Heart right ventricle (tissue), 16 donors: ENCODE measurements at regions not wholly inside any gene's neighbourhood (a gene's known extent, or its start where the extent isn't known, plus 50 kb on each side); places are given as distances from the start of the nearest gene placed in this dataset.

Experiments
- ATAC-seq, 8 donors: fragments of 200-7000 bp; cut with Tn5 transposase; one replicate each; pipeline ENCODE4 v1.9.1; 2020; ENCODE audit warnings: mild to moderate bottlenecking in 8 of 8, moderate library complexity in 8 of 8, moderate number of reproducible peaks in 1 of 8
- DNase-seq, 2 donors: peaks; one replicate each; pipeline ENCODE4 v3.0.0-alpha.2; 2020
- H3K27ac ChIP-seq, 10 donors: fragments of 200-600 bp; sonication (generic) in 2 of 10; one replicate each; pipeline versions ENCODE4 v1.5.0 to v1.8.0; 2020 to 2022; ENCODE audit warnings: mild to moderate bottlenecking in 3 of 10
- H3K27me3 ChIP-seq, 7 donors: fragments of 200-600 bp; one replicate each; pipeline ENCODE4 v1.8.0; 2021 to 2022; ENCODE audit warnings: mild to moderate bottlenecking in 2 of 7
- H3K36me3 ChIP-seq, 9 donors: fragments of 200-600 bp; sonication (generic) in 1 of 9; one replicate each; pipeline versions ENCODE4 v1.5.0 to v1.8.0; 2020 to 2022; ENCODE audit warnings: mild to moderate bottlenecking in 2 of 9
- H3K4me1 ChIP-seq, 9 donors: fragments of 200-600 bp; sonication (generic) in 1 of 9; one replicate each; pipeline versions ENCODE4 v1.5.0 to v1.8.0; 2020 to 2022; ENCODE audit warnings: mild to moderate bottlenecking in 4 of 9
- H3K4me3 ChIP-seq, 10 donors: fragments of 200-600 bp; sonication (generic) in 2 of 10; one replicate each; pipeline versions ENCODE4 v1.5.0 to v1.8.0; 2020 to 2022; ENCODE audit warnings: mild to moderate bottlenecking in 7 of 10, moderate library complexity in 2 of 10
- H3K9me3 ChIP-seq, 11 donors: fragments of 200-600 bp in 10 of 11; sonication (generic) in 2 of 11; one replicate each; pipeline versions ENCODE4 v1.5.0 to v1.8.0; 2013 to 2022; ENCODE audit warnings: mild to moderate bottlenecking in 2 of 11, control low read depth in 1 of 11, moderate library complexity in 1 of 11
- CTCF ChIP-seq, 9 donors: fragments of 200-600 bp; sonication (generic) in 2 of 9; IDR thresholded peaks; one replicate each; pipeline versions ENCODE4 v1.5.0 to v1.8.0; 2021 to 2022; ENCODE audit warnings: antibody characterized with exemption in 9 of 9, mild to moderate bottlenecking in 5 of 9, moderate library complexity in 1 of 9
- WGBS, 2 donors: extraction: QIAGEN DNeasy Blood & Tissue Kit; methylation state at CpG; one replicate each; pipeline ENCODE4 v1.1.7; 2013; ENCODE audit warnings: inconsistent platforms in 1 of 2; 5-methylcytosine and 5-hydroxymethylcytosine counted together
- intact Hi-C, 10 donors: fragments of 100-400 bp; cut with DNase I; formaldehyde crosslinking; loops; one replicate each; pipeline versions ENCODE4 v1.11.1 to v1.14.2; 2022
- donor health status: Arrhythmogenic right ventricular cardiomyopathy.
- donor health status: ischemic (EF 13 %, LVEDD 7.1; RV severe dilation, severe dysfunction).
- donor health status: healthy with polysubstance abuse.
- donor health status: DM: no; HTN: yes; CAD: no.
- donor health status: DM: no; HTN: no; CAD: no.
- donor health status: ischemic (EF 25% LVEDD 6.9; RV normal size, moderate dysfunction).
- donor health status: ischemic (EF 25% LVEDD 5.7; RV mildly dilated, moderate dysfunction).
- donor health status: healthy.
- donor health status: DM: yes; HTN: yes; CAD: no.
- donor health status: Ischemic cardiomyopathy.
- donor health status: ischemic (EF 35%, LVEDD 5.7; RV mildly dilated, moderate dysfunction).
- donor health status: nonischemic (EF 11% LVEDD 7.7; RV severe dilation, severe dysfunction).
- donor health status: DM: yes; HTN: yes; CAD: no.
- donor health status: PGD.
- donor health status: ischemic (EF 29% LVEDD 5.4; RV normal size, mild dysfunction).
- donor health status: nonischemic (EF 23%, LVEDD 6.1; RV moderate dilation, normal function).

GRCh38 chr1:60487565-60488345, 414.2 kb upstream of the C1orf87 start:
- DNase-seq: no peak
- Histone ChIP-seq H3K27me3 (no peaks in the 10 kb centered on the region), H3K4me3 (no peak overlapping the region), H3K9me3 (no peaks in the 10 kb centered on the region), H3K36me3 (no peaks in the 10 kb centered on the region), H3K27ac (no peak overlapping the region), H3K4me1 (no peaks in the 10 kb centered on the region)
- 77 to 96% methylated on average over 3 of the region's 3 CpGs for WGBS, 2 donors
- TF ChIP-seq CTCF (IDR thresholded peaks at IDR 0.05): no peak
- intact Hi-C loops: no loop called here
- no peak for ATAC-seq

GRCh38 chr1:60483509-60483908, 409.9 kb upstream of the C1orf87 start:
- no peak overlapping the region for H3K4me3 ChIP-seq
- intact Hi-C loops: no loop called here
- peaks cover 0 to 14% (median 8%) of the 10 kb centered on the region in 11 donors for H3K9me3 ChIP-seq
- no peaks in the 10 kb centered on the region for H3K4me1 ChIP-seq
- H3K36me3 ChIP-seq: no peaks in the 10 kb centered on the region
- ATAC-seq: no peak
- DNase-seq: no peak
- no peak for TF ChIP-seq CTCF (IDR thresholded peaks at IDR 0.05)
- no peak overlapping the region for H3K27ac ChIP-seq
- no peaks in the 10 kb centered on the region for H3K27me3 ChIP-seq
- 67 to 70% methylated on average over 3 of the region's 3 CpGs for WGBS, 2 donors

DNA sequence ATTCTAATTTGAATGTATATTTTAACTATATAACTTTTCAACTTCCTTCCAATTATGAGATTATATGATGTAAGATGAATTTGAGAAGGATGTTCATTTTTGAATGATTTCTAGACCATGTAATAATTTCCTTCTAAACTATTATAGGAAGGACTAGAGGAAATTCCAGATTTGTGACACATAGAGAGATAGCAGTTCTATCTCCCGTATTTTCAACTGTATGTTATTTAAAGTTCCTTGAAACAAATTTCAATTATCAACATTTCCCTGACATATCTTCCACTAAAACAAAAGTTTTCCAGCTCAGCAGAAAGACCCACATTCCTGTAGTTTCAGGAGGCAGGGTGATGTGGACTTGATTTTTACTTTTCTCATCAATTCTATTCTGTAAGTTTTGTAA, 396.7 kb upstream of the C1orf87 start:
- H3K4me1 ChIP-seq: no peaks in the 10 kb centered on the region
- WGBS, 2 donors: 34 to 41% methylated on average over 1 of the region's 1 CpG
- no peak for ATAC-seq
- TF ChIP-seq CTCF (IDR thresholded peaks at IDR 0.05): no peak
- H3K27me3 ChIP-seq: no peaks in the 10 kb centered on the region
- no peaks in the 10 kb centered on the region for H3K36me3 ChIP-seq
- no peaks in the 10 kb centered on the region for H3K9me3 ChIP-seq
- H3K27ac ChIP-seq: no peak overlapping the region
- no peak overlapping the region for H3K4me3 ChIP-seq
- intact Hi-C loops: no loop called here
- DNase-seq: no peak

GRCh38 chr1:60463786-60464185, 390.2 kb upstream of the C1orf87 start:
- Histone ChIP-seq H3K4me3 (no peak overlapping the region), H3K4me1 (no peaks in the 10 kb centered on the region), H3K36me3 (no peaks in the 10 kb centered on the region), H3K27me3 (no peaks in the 10 kb centered on the region), H3K9me3 (peaks cover 0 to 12% (median 0%) of the 10 kb centered on the region in 11 donors), H3K27ac (no peak overlapping the region)
- ATAC-seq (no peak), DNase-seq (no peak)
- WGBS, 2 donors: 97% methylated on average over 1 of the region's 1 CpG
- TF ChIP-seq CTCF (IDR thresholded peaks at IDR 0.05): no peak
- intact Hi-C loops: no loop called here
